ENCODE measurements at regions not wholly inside any gene's neighbourhood (a gene's known extent, or its start where the extent isn't known, plus 50 kb on each side); places are given as distances from the start of the nearest gene placed in this dataset.

DNA sequence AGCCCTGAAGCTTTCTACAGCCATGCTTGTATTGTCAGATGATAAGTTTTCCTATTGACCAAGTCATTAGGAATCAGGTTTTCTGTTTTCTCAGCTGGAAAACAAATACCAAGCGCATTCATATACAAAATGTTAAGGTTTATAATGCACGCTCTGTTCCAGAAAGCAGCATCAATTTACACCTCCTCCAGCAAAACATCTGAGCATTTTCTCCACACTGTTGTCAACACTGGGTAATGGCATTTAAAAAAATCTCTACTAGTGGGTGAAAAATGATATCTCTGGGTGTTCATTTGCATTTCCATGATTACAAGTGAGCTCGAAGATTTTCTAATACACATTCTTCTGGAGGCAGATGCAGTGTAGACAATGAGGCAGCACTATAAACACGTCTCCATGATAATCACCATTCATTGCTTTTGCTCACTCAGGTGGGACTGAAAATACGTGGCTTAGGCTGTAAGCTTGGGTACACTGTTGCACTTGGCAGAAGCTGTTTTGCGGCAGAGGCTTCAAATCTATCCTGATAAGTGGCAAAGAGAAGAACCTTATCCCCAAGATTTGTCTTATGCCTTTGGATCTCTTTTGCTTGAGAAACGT, 114.8 kb upstream of the PLPP4 start:
- intact Hi-C loops (cut with DNase I) = no loop called here
- Histone ChIP-seq H3K9me3 (no peaks in the 10 kb centered on the region), H3K27me3 (no peaks in the 10 kb centered on the region), H3K4me3 (no peak overlapping the region), H3K4me1 (ENCODE audit: insufficient read depth) (no peaks in the 10 kb centered on the region), H3K36me3 (no peaks in the 10 kb centered on the region), H3K27ac (no peak overlapping the region)
- 43 to 56% (median 48%) methylated on average over 7 of the region's 7 CpGs for WGBS, 3 donors
- TF ChIP-seq POLR2A (IDR thresholded peaks at IDR 0.05) (no peak), EP300 (IDR thresholded peaks at IDR 0.05) (no peak)
- TF ChIP-seq, protein P1, sequence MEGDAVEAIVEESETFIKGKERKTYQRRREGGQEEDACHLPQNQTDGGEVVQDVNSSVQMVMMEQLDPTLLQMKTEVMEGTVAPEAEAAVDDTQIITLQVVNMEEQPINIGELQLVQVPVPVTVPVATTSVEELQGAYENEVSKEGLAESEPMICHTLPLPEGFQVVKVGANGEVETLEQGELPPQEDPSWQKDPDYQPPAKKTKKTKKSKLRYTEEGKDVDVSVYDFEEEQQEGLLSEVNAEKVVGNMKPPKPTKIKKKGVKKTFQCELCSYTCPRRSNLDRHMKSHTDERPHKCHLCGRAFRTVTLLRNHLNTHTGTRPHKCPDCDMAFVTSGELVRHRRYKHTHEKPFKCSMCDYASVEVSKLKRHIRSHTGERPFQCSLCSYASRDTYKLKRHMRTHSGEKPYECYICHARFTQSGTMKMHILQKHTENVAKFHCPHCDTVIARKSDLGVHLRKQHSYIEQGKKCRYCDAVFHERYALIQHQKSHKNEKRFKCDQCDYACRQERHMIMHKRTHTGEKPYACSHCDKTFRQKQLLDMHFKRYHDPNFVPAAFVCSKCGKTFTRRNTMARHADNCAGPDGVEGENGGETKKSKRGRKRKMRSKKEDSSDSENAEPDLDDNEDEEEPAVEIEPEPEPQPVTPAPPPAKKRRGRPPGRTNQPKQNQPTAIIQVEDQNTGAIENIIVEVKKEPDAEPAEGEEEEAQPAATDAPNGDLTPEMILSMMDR (IDR thresholded peaks at IDR 0.05) = no peak
- DNase-seq = no peak

DNA sequence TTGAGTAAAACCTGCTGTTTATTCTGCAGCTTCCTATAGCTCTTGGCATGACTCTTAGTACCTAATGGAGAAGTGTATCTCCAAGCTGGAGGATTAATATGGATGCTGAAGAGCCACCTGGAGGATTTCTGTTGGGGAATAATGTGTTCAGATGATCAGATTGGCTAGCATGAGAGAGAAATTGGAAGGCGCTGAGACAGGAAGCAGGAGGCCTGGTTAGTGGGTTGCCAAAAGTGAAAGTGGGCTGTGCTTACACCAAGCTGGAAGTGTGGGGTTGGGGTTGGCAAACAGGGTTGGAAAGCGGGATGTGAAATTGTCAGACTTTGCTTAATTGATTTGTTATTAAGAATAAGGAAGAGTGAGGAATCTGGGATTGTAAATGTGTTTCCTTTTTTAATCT, 111.8 kb upstream of the PLPP4 start:
- Histone ChIP-seq H3K27me3 (no peaks in the 10 kb centered on the region), H3K27ac (no peak overlapping the region), H3K36me3 (no peaks in the 10 kb centered on the region), H3K4me3 (no peak overlapping the region), H3K9me3 (no peaks in the 10 kb centered on the region), H3K4me1 (ENCODE audit: insufficient read depth) (no peaks in the 10 kb centered on the region)
- DNase-seq = no peak
- TF ChIP-seq, protein P1 (IDR thresholded peaks at IDR 0.05) = no peak
- TF ChIP-seq POLR2A (IDR thresholded peaks at IDR 0.05) = no peak
- TF ChIP-seq EP300 (IDR thresholded peaks at IDR 0.05) = no peak
- intact Hi-C loops (cut with DNase I) = no loop called here
- WGBS, 3 donors = 69 to 82% (median 75%) methylated on average over 2 of the region's 2 CpGs

DNA sequence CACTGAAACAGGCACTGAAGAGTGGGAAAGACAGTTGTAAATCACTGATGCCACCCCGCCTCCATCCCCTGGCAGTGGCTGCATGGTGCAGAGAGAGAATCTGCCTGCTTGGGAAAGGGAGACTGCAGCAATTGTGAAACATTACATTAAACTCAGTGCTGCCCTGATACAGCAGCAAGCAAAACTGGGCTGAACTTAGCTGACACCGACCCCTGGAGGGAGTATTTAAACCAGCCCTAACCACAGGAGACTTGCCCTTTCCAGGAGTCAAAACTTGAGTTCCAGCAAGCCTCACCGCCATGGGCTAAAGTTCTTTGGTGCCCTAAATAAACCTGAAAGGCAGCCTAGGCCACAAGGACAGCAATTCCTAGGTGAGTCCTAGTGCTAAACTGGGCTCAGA, 109.4 kb upstream of the PLPP4 start:
- H3K4me1 ChIP-seq (ENCODE audit: insufficient read depth) = no peaks in the 10 kb centered on the region
- DNase-seq = no peak
- H3K27ac ChIP-seq = no peak overlapping the region
- 27 to 57% (median 40%) methylated on average over 3 of the region's 3 CpGs for WGBS, 3 donors
- no peaks in the 10 kb centered on the region for H3K27me3 ChIP-seq
- no peaks in the 10 kb centered on the region for H3K9me3 ChIP-seq
- H3K4me3 ChIP-seq = no peak overlapping the region
- no peak for TF ChIP-seq POLR2A (IDR thresholded peaks at IDR 0.05)
- no peak for TF ChIP-seq EP300 (IDR thresholded peaks at IDR 0.05)
- TF ChIP-seq, protein P1 (IDR thresholded peaks at IDR 0.05) = no peak
- intact Hi-C loops (cut with DNase I) = no loop called here
- H3K36me3 ChIP-seq = no peaks in the 10 kb centered on the region

DNA sequence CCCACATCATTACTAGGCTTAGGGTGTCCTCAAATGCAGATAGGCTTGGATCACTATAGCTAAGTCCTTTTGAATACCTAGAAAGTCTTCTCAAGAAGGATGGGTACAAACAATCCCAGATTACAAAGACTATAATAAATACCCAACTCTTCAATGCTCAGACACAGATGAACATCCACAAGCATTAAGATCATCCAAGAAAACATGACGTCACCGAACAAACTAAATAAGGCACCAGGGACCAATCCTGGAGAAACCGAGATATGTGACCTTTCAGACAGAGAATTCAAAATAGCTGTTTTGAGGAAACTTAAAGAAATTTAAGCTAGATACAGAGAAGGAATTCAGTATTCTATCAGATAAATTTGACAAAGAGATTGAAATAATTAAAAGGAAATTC, 108.0 kb upstream of the PLPP4 start:
- no peaks in the 10 kb centered on the region for H3K36me3 ChIP-seq
- H3K4me1 ChIP-seq (ENCODE audit: insufficient read depth) = no peaks in the 10 kb centered on the region
- TF ChIP-seq, protein P1 (IDR thresholded peaks at IDR 0.05) = no peak
- TF ChIP-seq EP300 (IDR thresholded peaks at IDR 0.05) (no peak), POLR2A (IDR thresholded peaks at IDR 0.05) (no peak)
- intact Hi-C loops (cut with DNase I) = no loop called here
- WGBS, 3 donors = 90 to 95% (median 92%) methylated on average over 3 of the region's 3 CpGs
- no peak overlapping the region for H3K27ac ChIP-seq
- no peaks in the 10 kb centered on the region for H3K9me3 ChIP-seq
- H3K27me3 ChIP-seq = no peaks in the 10 kb centered on the region
- DNase-seq = no peak
- H3K4me3 ChIP-seq = no peak overlapping the region
